GM12878 (cell line): ENCODE measurements at regions not wholly inside any gene's neighbourhood (a gene's known extent, or its start where the extent isn't known, plus 50 kb on each side); places are given as distances from the start of the nearest gene placed in this dataset.
"Not testable (repeated sequence)": the region's sequence is repeated elsewhere in the genome, so short reads cannot be mapped to it uniquely, and the experiment has no call there.

Experiments used
- ATAC-seq: fragments of 200-7000 bp; cut with Tn5 transposase; 3 replicates; pipeline ENCODE4 v1.9.1; 2020; ENCODE audit warnings: mild to moderate bottlenecking, moderate library complexity
- BruUV-seq: library from RNA; stranded (reverse); fragments of 400-500 nt; replicated peaks from 2 replicates; lab custom pipeline; 2021; lab: Mats Ljungman, UMichigan
- CTCF ChIA-PET: fragments of 300-600 bp; sonication (Branson Sonifier 250); formaldehyde crosslinking; extraction: SDS; loops from one replicate; lab custom pipeline; 2021; ENCODE audit warnings: inconsistent platforms; lab: Yijun Ruan, JAX
- POLR2A ChIA-PET: fragments of 350-600 bp; formaldehyde crosslinking; extraction: SDS; loops from one replicate; lab custom pipeline; 2021; ENCODE audit warnings: inconsistent platforms; lab: Charles Lee
- RAD21 ChIA-PET: fragments of 300-600 bp; sonication (Branson Sonifier 250); formaldehyde crosslinking; loops from one replicate; lab custom pipeline; 2023; ENCODE audit warnings: antibody characterized with exemption; ENCODE audit not compliant: unreplicated experiment; lab: Charles Lee
- SMC1A ChIA-PET: fragments of 300-600 bp; sonication (Branson Sonifier 250); formaldehyde crosslinking; loops from one replicate; lab custom pipeline; 2023; ENCODE audit not compliant: unreplicated experiment, uncharacterized antibody; lab: Charles Lee
- DNase-seq: peaks from one replicate; pipeline ENCODE4 v3.0.0-alpha.2; 2011; ENCODE audit warnings: low read depth, low spot score
- FAIRE-seq: peaks from 3 replicates; lab custom pipeline; 2011; peaks lifted over from hg19 to GRCh38; lab: Jason Lieb, UNC
- H2AFZ ChIP-seq: 2 replicates; pipeline ENCODE4 v1.6.0; 2011; ENCODE audit warnings: low read depth, low read length, control low read depth; ENCODE audit not compliant: control insufficient read depth
- H3K27ac ChIP-seq: 2 replicates; pipeline ENCODE4 v1.5.1; 2011; ENCODE audit warnings: control low read depth; ENCODE audit not compliant: control insufficient read depth, insufficient read depth
- H3K27me3 ChIP-seq, 2 experiments: replicated peaks in 1 of 2; 2 replicates each; pipeline versions ENCODE4 v1.6.0 to v1.6.1; 2011; ENCODE audit warnings: low read length in 1 of 2; ENCODE audit not compliant: control insufficient read depth in 2 of 2, insufficient read depth in 2 of 2
- H3K36me3 ChIP-seq, 2 experiments: 2 replicates each; pipeline ENCODE4 v1.5.1; 2011; ENCODE audit warnings: low read length in 1 of 2; ENCODE audit not compliant: control insufficient read depth in 2 of 2, insufficient read depth in 2 of 2
- H3K4me1 ChIP-seq: 2 replicates; pipeline ENCODE4 v1.6.1; 2011; ENCODE audit warnings: mild to moderate bottlenecking, low read length, moderate library complexity, mixed read lengths; ENCODE audit not compliant: control insufficient read depth, insufficient read depth
- H3K4me2 ChIP-seq: 2 replicates; pipeline ENCODE4 v1.6.0; 2011; ENCODE audit warnings: control low read depth; ENCODE audit not compliant: control insufficient read depth, insufficient read depth
- H3K4me3 ChIP-seq: fragments of 200-600 bp; sonication (generic); 2 replicates; pipeline ENCODE4 v1.5.1; 2016
- H3K79me2 ChIP-seq: 2 replicates; pipeline ENCODE4 v1.6.0; 2011; ENCODE audit warnings: low read length; ENCODE audit not compliant: control insufficient read depth, insufficient read depth
- H3K9ac ChIP-seq: 2 replicates; pipeline ENCODE4 v1.8.0; 2011; ENCODE audit warnings: low read length, control low read depth, mixed read lengths; ENCODE audit not compliant: control insufficient read depth, insufficient read depth
- H3K9me3 ChIP-seq: replicated peaks from 3 replicates; pipeline ENCODE4 v1.5.1; 2011; ENCODE audit warnings: mild to moderate bottlenecking, low read length; ENCODE audit not compliant: control insufficient read depth, insufficient read depth
- H4K20me1 ChIP-seq: 2 replicates; pipeline ENCODE4 v1.6.0; 2011; ENCODE audit not compliant: control insufficient read depth, insufficient read depth
- BCLAF1 ChIP-seq: fragments of 450-650 bp; IDR thresholded peaks from 2 replicates; pipeline ENCODE4 v1.6.1; 2017; ENCODE audit warnings: antibody characterized with exemption, mild to moderate bottlenecking, moderate library complexity
- HDAC2 ChIP-seq: fragments of 200-600 bp; sonication (generic); IDR thresholded peaks from 2 replicates; pipeline ENCODE4 v1.6.1; 2017
- HSF1 ChIP-seq: fragments of 150-350 bp; IDR thresholded peaks from 2 replicates; pipeline ENCODE4 v1.6.1; 2014; ENCODE audit warnings: mild to moderate bottlenecking, low read depth, low read length
- JUNB ChIP-seq: IDR thresholded peaks from 2 replicates; pipeline ENCODE4 v1.6.1; 2016; ENCODE audit warnings: antibody characterized with exemption, mild to moderate bottlenecking
- MTA3 ChIP-seq: IDR thresholded peaks from 2 replicates; pipeline ENCODE4 v1.6.1; 2012; ENCODE audit warnings: low read length, inconsistent platforms, borderline replicate concordance
- NR2C2 ChIP-seq: IDR thresholded peaks from 2 replicates; pipeline ENCODE4 v1.6.1; 2011; ENCODE audit warnings: borderline replicate concordance, low read depth; ENCODE audit not compliant: control insufficient read depth, insufficient read length
- POLR2AphosphoS2 ChIP-seq: IDR thresholded peaks from 2 replicates; pipeline ENCODE4 v1.6.1; 2011; ENCODE audit warnings: low read depth, mild to moderate bottlenecking, low read length, improper control_type of control experiment, moderate library complexity
- SMAD5 ChIP-seq: IDR thresholded peaks from 2 replicates; pipeline ENCODE4 v1.6.1; 2016; ENCODE audit warnings: antibody characterized with exemption, low read depth
- ZNF274 ChIP-seq: IDR thresholded peaks from one replicate; pipeline ENCODE4 v1.8.0; 2011; ENCODE audit not compliant: insufficient read length, insufficient read depth
- ZNF622 ChIP-seq: fragments of 450-650 bp; IDR thresholded peaks from 2 replicates; pipeline ENCODE4 v1.6.1; 2017; ENCODE audit warnings: mild to moderate bottlenecking, inconsistent platforms
- WGBS: methylation state at CpG from one replicate; pipeline ENCODE4 v1.1.6; 2016; ENCODE audit warnings: low lambda C conversion rate; ENCODE audit not compliant: insufficient replicate concordance, insufficient coverage; ENCODE audit errors: missing lambda C conversion rate; 5-methylcytosine and 5-hydroxymethylcytosine counted together
- in situ Hi-C: fragments of 300-500 bp; cut with MboI; formaldehyde crosslinking; loops from 9 replicates; pipeline ENCODE4 v1.14.3; 2018; ENCODE audit warnings: mixed read lengths
- intact Hi-C: fragments of 100-400 bp; cut with micrococcal nuclease; formaldehyde crosslinking; loops from one replicate; pipeline ENCODE4 v1.14.2; 2022; ENCODE audit not compliant: unreplicated experiment

DNA sequence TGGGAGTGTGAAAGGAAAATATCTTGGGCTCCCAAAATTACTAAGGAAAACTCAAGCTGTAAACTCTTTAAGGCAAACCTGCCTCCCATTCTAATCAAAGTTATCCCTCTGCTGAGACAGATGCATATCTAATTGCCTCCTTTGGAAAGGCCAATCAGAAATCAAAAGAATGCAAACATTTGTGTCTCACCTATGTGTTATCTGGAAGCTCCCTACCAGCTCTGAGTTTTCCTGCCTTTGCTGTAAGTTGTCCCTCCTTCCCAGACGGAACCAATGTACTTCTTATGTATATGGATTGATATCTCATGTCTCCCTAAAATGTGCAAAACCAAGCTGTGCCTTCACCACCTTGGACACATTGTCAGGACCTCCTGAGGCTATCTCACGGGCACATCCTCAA lies 95.8 kb downstream of the AASDHPPT start:
- H3K36me3 ChIP-seq, result no peaks in the 10 kb centered on the region
- H3K27me3 ChIP-seq, result no peaks in the 10 kb centered on the region
- H3K4me2 ChIP-seq, result no peak overlapping the region
- BruUV-seq, result no TSS peak
- H3K27ac ChIP-seq, result no peak overlapping the region
- no peak overlapping the region for H3K9ac ChIP-seq
- in situ Hi-C loops, result loop anchor here (25.0 kb wide), 1 partner anchor 864 kb away; no protein-coding TSS in a partner anchor
- intact Hi-C loops, result no loop called here
- no peaks in the 10 kb centered on the region for H3K79me2 ChIP-seq
- no peaks in the 10 kb centered on the region for H4K20me1 ChIP-seq
- CTCF ChIA-PET, result no interaction called here
- FAIRE-seq, result no peak
- H3K9me3 ChIP-seq, result no peaks in the 10 kb centered on the region
- TF ChIP-seq HSF1 (no peak), JUNB (no peak), BCLAF1 (no peak), ZNF274 (no peak), ZNF622 (no peak), POLR2AphosphoS2 (no peak), SMAD5 (no peak), NR2C2 (no peak), HDAC2 (no peak), MTA3 (no peak)
- RAD21 ChIA-PET, result no interaction called here
- DNase-seq, result no peak
- no peaks in the 10 kb centered on the region for H3K4me1 ChIP-seq
- no peak for ATAC-seq
- no peak overlapping the region for H2AFZ ChIP-seq
- no peak overlapping the region for H3K4me3 ChIP-seq
- SMC1A ChIA-PET, result interaction anchor here (1.0 to 1.4 kb wide), 2 partner anchors 17 to 25 kb away, joined by 3 read pairs; no protein-coding TSS in a partner anchor
- POLR2A ChIA-PET, result interaction anchor here (0.5 kb wide), 1 partner anchor 1198 kb away, joined by 5 read pairs; no protein-coding TSS in a partner anchor
- WGBS, result 0% methylated on average over 2 of the region's 2 CpGs

DNA sequence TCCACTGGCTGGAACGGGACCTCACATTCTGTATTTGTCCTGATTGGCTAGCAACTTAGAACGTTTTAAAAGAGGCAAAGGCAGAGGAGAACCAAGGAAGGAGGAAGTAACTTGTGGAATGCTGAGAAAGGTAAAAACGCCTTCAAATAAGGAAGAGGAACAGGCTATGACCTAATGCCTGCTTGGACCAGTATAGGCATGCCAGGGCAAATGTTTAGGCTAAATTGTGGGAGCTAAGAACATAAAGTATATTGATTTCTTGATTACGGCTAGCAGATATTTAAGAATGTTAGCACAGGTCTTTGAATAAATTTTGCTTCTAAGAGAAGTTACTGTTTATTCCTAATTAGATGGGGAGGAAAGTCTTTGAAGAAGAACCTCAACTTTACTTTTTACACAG lies 96.5 kb downstream of the AASDHPPT start:
- WGBS, result 11% methylated on average over 4 of the region's 4 CpGs
- BruUV-seq, H3K4me1 ChIP-seq, FAIRE-seq, CTCF ChIA-PET, H4K20me1 ChIP-seq, H2AFZ ChIP-seq, intact Hi-C loops, DNase-seq, H3K9ac ChIP-seq, H3K9me3 ChIP-seq, H3K36me3 ChIP-seq, POLR2A ChIA-PET, H3K27me3 ChIP-seq, RAD21 ChIA-PET, ATAC-seq, H3K4me3 ChIP-seq, H3K79me2 ChIP-seq, H3K27ac ChIP-seq, H3K4me2 ChIP-seq: not testable (repeated sequence)
- in situ Hi-C loops, result loop anchor here (25.0 kb wide), 1 partner anchor 863 kb away; no protein-coding TSS in a partner anchor
- SMC1A ChIA-PET, result interaction anchor here (1.4 kb wide), 1 partner anchor 25 kb away, joined by 3 read pairs; no protein-coding TSS in a partner anchor
